AG04449 (cell line): ENCODE measurements at regions not wholly inside any gene's neighbourhood (a gene's known extent, or its start where the extent isn't known, plus 50 kb on each side); places are given as distances from the start of the nearest gene placed in this dataset.

Experiments
- CTCF ChIA-PET: fragments of 350-600 bp; formaldehyde crosslinking; extraction: SDS; loops from one replicate; lab custom pipeline; 2021; ENCODE audit warnings: antibody characterized with exemption; lab: Yijun Ruan, JAX
- POLR2A ChIA-PET: fragments of 400-600, 350-600 bp; formaldehyde crosslinking; extraction: SDS; loops from one replicate; lab custom pipeline; 2020; ENCODE audit warnings: antibody characterized with exemption, inconsistent platforms; lab: Yijun Ruan, JAX
- DNase-seq: peaks from one replicate; pipeline ENCODE4 v3.0.0-alpha.2; 2010; ENCODE audit warnings: low read depth, low spot score
- H3K4me3 ChIP-seq: 2 replicates; pipeline ENCODE4 v1.5.1; 2011; ENCODE audit warnings: low read depth, mild to moderate bottlenecking, control low read depth, low read length
- TF ChIP-seq, protein P1 (sequence below): IDR thresholded peaks from one replicate; pipeline ENCODE4 v1.5.1; 2011; ENCODE audit warnings: mild to moderate bottlenecking, moderate library complexity, low read length, control low read depth, inconsistent platforms; ENCODE audit not compliant: insufficient read depth; ENCODE audit errors: missing control alignments

DNA sequence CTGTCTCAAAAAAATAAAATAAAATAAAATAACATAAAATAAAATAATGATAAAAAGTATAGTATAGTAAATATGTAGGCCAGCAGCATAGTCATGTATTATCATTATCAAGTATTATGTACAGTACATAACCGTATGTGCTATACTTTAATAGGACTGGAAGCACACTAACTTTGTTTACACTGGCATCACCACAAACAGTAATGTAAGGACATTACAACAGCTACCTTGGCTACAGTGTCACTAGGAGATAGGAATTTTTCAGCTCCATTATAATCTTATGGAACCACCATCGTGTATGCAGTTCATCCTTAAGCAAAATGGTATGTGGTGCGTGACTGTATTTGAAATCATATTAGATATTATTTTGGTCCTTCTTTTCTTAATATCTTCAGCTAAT is 1163.5 kb upstream of the LRRTM3 start:
- DNase-seq, result no peak
- CTCF ChIA-PET, result no interaction called here

GRCh38 chr10:65765006-65765541 is 1160.8 kb upstream of the LRRTM3 start:
- DNase-seq, result no peak
- POLR2A ChIA-PET, result no interaction called here
- TF ChIP-seq, protein P1, sequence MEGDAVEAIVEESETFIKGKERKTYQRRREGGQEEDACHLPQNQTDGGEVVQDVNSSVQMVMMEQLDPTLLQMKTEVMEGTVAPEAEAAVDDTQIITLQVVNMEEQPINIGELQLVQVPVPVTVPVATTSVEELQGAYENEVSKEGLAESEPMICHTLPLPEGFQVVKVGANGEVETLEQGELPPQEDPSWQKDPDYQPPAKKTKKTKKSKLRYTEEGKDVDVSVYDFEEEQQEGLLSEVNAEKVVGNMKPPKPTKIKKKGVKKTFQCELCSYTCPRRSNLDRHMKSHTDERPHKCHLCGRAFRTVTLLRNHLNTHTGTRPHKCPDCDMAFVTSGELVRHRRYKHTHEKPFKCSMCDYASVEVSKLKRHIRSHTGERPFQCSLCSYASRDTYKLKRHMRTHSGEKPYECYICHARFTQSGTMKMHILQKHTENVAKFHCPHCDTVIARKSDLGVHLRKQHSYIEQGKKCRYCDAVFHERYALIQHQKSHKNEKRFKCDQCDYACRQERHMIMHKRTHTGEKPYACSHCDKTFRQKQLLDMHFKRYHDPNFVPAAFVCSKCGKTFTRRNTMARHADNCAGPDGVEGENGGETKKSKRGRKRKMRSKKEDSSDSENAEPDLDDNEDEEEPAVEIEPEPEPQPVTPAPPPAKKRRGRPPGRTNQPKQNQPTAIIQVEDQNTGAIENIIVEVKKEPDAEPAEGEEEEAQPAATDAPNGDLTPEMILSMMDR, result no peak
- CTCF ChIA-PET, result no interaction called here
- H3K4me3 ChIP-seq, result no peak overlapping the region

More for the DNA sequence above, 1163.5 kb upstream of the LRRTM3 start:
- POLR2A ChIA-PET, result no interaction called here
- TF ChIP-seq, protein P1, result no peak
- no peak overlapping the region for H3K4me3 ChIP-seq

- TF ChIP-seq, protein P1, result no peak
- no peak for DNase-seq
- H3K4me3 ChIP-seq, result no peak overlapping the region
- POLR2A ChIA-PET, result no interaction called here
- CTCF ChIA-PET, result no interaction called here
Measured at GRCh38 chr10:65769828-65770227, 1156.0 kb upstream of the LRRTM3 start.

DNA sequence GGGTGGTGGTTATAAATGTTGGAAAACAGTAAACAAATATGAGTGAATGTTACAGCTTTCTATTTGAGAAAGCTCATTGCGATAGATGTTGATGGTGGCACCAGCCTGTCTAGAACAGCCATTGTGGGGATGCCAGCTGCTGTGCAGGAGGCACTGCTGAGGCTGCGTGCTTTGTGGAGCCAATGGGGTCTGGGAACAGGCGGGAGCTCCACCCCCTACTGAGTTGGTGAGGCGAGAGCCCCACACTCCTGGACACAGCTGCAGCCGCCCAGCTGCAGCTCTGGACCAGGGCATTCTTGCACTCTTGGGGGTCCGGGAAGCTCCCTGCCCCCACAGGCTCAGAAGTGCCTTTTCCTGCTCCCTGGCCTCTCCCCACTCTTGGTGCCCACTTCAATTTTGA is 1147.1 kb upstream of the LRRTM3 start:
- POLR2A ChIA-PET, result no interaction called here
- H3K4me3 ChIP-seq, result no peak overlapping the region
- CTCF ChIA-PET, result no interaction called here
- TF ChIP-seq, protein P1, result no peak
- no peak for DNase-seq

DNA sequence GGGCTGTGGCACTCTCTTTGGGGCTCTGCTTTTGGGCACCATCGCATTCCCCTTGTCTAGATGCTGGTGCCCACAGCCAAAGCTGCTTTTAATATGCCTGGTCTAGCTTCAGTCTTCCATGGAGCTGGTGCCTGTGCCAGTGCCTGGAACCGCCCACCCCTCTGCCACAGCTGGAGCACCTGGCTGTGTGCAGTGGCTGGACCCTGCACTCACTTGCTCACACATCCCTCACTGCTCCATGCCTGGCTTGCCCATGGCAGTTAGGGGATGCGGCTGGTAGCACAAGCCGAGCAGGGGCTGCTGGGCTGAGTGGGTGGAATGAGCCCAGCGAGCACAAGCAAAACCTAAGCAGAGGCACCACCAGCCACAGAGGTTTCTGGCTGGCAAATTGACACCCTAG is 1145.9 kb upstream of the LRRTM3 start:
- no peak overlapping the region for H3K4me3 ChIP-seq
- TF ChIP-seq, protein P1, result no peak
- CTCF ChIA-PET, result no interaction called here
- DNase-seq, result no peak
- POLR2A ChIA-PET, result no interaction called here

- ChIA-PET CTCF (no interaction called here), POLR2A (no interaction called here)
- DNase-seq, result no peak
- TF ChIP-seq, protein P1, result no peak
- H3K4me3 ChIP-seq, result no peak overlapping the region
Measured at GRCh38 chr10:65786279-65786678, 1139.6 kb upstream of the LRRTM3 start.
